Mucosa of rectum (tissue), 2 donors: ENCODE measurements at regions not wholly inside any gene's neighbourhood (a gene's known extent, or its start where the extent isn't known, plus 50 kb on each side); places are given as distances from the start of the nearest gene placed in this dataset.
A peak's percentile ranks its signal among the peaks of the same experiment; 100 is the strongest.

Experiments used
- H3K27ac ChIP-seq, 2 donors: one replicate each; pipeline ENCODE4 v1.7.0; 2013; ENCODE audit warnings: inconsistent platforms in 2 of 2, low read depth in 2 of 2, low read length in 2 of 2
- H3K27me3 ChIP-seq, 2 donors: one replicate each; pipeline ENCODE4 v1.7.0; 2013; ENCODE audit warnings: low read length in 2 of 2; ENCODE audit not compliant: control insufficient read depth in 2 of 2, insufficient read depth in 2 of 2
- H3K36me3 ChIP-seq, 2 donors: one replicate each; pipeline ENCODE4 v1.7.0; 2013; ENCODE audit warnings: low read length in 2 of 2; ENCODE audit not compliant: control insufficient read depth in 2 of 2, insufficient read depth in 2 of 2
- H3K4me1 ChIP-seq, 2 donors: one replicate each; pipeline ENCODE4 v1.7.0; 2013; ENCODE audit warnings: low read length in 2 of 2, mild to moderate bottlenecking in 1 of 2; ENCODE audit not compliant: control insufficient read depth in 2 of 2, insufficient read depth in 2 of 2
- H3K4me3 ChIP-seq, 2 donors: one replicate each; pipeline ENCODE4 v1.7.0; 2013; ENCODE audit warnings: low read length in 2 of 2
- H3K9ac ChIP-seq, 2 donors: one replicate each; pipeline ENCODE4 v1.7.0; 2013; ENCODE audit warnings: low read length in 2 of 2, low read depth in 1 of 2, mild to moderate bottlenecking in 1 of 2
- H3K9me3 ChIP-seq, 2 donors: one replicate each; pipeline ENCODE4 v1.7.0; 2013; ENCODE audit warnings: low read length in 2 of 2; ENCODE audit not compliant: control insufficient read depth in 2 of 2
- donor health status: healthy.
- donor health status: Normal muscosa, but diverticular disease.

DNA sequence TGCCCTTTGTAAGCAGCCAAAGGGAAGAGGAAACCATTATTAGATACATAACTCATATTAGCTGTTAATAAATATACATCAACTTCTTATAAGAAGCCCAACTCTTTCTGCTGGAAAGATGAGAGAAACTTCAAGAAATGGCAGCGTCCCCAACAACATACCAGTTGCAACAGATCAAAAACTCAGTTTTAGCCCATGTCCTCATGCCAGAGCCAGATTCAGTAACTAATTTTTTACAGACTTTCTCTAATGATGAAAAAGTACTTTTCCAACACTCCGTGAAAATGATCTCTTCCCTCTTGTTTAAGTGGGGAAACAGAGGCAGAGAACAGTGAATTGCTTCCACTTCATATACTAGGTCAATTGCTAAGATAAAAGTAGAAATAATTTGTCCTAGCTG, 206.8 kb upstream of the NUDT4 start:
- Histone ChIP-seq H3K4me3 (no peak overlapping the region), H3K9ac (no peak overlapping the region), H3K4me1 (peaks cover 11 to 33% of the 10 kb centered on the region in 2 donors), H3K27me3 (no peaks in the 10 kb centered on the region), H3K9me3 (no peaks in the 10 kb centered on the region), H3K27ac (no peak overlapping the region), H3K36me3 (no peaks in the 10 kb centered on the region)

- no peaks in the 10 kb centered on the region for H3K36me3 ChIP-seq
- H3K27ac ChIP-seq: peak overlapping the region in 1 of 2 donors; percentile 1
- no peaks in the 10 kb centered on the region for H3K9me3 ChIP-seq
- peaks cover 6 to 27% of the 10 kb centered on the region in 2 donors for H3K4me1 ChIP-seq
- no peak overlapping the region for H3K4me3 ChIP-seq
- H3K27me3 ChIP-seq: no peaks in the 10 kb centered on the region
- H3K9ac ChIP-seq: no peak overlapping the region
These were observed 204.4 kb upstream of the NUDT4 start for GRCh38 chr12:93173178-93173957.

DNA sequence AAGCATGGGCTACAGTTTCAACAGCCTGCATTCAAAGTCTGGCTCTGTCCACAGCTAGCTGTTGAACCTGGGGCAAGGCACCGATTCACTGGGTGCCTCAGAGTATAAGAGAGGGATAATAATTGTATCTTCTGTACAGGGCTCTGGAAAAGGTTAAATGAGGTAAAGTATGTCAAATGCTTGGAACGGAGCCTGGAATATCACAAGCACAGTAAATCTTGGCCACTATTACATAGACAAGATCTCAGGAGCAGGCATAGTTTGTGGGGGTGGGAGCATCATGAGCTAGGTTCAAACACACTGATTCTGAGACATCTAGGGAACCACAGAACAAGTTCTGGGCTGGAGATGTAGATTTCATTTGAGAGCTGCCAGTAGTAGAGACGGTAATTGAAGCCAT, 203.7 kb upstream of the NUDT4 start:
- peak overlapping the region; percentile 1 to 16 for H3K27ac ChIP-seq
- no peaks in the 10 kb centered on the region for H3K36me3 ChIP-seq
- no peak overlapping the region for H3K4me3 ChIP-seq
- H3K9ac ChIP-seq: no peak overlapping the region
- peaks cover 8 to 27% of the 10 kb centered on the region in 2 donors for H3K4me1 ChIP-seq
- H3K27me3 ChIP-seq: no peaks in the 10 kb centered on the region
- H3K9me3 ChIP-seq: no peaks in the 10 kb centered on the region

DNA sequence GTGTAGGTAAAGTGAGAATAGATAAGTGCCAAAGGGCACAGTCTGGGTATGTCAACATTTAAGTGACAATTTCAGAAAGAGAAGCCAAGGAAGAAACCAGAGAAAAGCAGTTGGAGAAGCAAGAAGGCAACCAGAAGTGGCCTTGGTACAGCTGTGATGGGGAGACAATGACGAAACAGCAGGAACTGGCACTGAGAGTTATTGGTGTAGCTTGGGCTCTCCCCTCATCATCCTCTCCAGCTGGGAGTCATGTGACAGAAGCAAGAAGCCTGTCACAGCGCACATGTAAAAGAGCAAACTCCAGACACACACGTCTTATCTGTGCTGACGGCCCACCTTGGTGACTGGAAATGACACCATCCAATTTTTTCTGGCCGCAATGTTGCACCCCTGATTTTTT, 203.3 kb upstream of the NUDT4 start:
- Histone ChIP-seq H3K27me3 (no peaks in the 10 kb centered on the region), H3K27ac (peak overlapping the region; percentile 1 to 16), H3K4me1 (peaks cover 8 to 27% of the 10 kb centered on the region in 2 donors), H3K9me3 (no peaks in the 10 kb centered on the region), H3K36me3 (no peaks in the 10 kb centered on the region), H3K4me3 (no peak overlapping the region), H3K9ac (no peak overlapping the region)

DNA sequence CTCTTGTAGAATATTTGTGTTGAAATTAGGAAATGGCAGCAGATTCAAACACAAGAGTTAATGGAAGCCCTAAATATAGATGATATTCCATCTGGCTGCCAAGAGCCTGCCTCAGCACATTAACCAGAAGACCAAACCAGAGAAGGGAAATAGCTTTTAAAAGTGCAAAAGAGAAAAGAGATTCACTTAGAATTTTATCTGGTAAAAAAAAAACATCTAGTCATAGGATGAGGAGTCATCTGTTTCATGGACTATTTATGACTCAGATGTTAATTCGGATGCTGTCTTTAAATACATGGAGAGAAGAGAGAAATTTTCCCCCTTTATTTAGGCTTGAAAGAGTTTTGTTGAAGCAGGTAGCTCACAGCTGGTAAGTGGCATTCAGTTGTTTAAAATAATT, 201.6 kb upstream of the NUDT4 start:
- no peak overlapping the region for H3K9ac ChIP-seq
- H3K36me3 ChIP-seq: no peaks in the 10 kb centered on the region
- H3K4me3 ChIP-seq: no peak overlapping the region
- H3K9me3 ChIP-seq: no peaks in the 10 kb centered on the region
- H3K27me3 ChIP-seq: no peaks in the 10 kb centered on the region
- H3K4me1 ChIP-seq: peaks cover 8 to 27% of the 10 kb centered on the region in 2 donors
- H3K27ac ChIP-seq: peak overlapping the region; percentile 9 to 35

GRCh38 chr12:93176610-93177126, 201.1 kb upstream of the NUDT4 start:
- peaks cover 8 to 27% of the 10 kb centered on the region in 2 donors for H3K4me1 ChIP-seq
- no peak overlapping the region for H3K4me3 ChIP-seq

DNA sequence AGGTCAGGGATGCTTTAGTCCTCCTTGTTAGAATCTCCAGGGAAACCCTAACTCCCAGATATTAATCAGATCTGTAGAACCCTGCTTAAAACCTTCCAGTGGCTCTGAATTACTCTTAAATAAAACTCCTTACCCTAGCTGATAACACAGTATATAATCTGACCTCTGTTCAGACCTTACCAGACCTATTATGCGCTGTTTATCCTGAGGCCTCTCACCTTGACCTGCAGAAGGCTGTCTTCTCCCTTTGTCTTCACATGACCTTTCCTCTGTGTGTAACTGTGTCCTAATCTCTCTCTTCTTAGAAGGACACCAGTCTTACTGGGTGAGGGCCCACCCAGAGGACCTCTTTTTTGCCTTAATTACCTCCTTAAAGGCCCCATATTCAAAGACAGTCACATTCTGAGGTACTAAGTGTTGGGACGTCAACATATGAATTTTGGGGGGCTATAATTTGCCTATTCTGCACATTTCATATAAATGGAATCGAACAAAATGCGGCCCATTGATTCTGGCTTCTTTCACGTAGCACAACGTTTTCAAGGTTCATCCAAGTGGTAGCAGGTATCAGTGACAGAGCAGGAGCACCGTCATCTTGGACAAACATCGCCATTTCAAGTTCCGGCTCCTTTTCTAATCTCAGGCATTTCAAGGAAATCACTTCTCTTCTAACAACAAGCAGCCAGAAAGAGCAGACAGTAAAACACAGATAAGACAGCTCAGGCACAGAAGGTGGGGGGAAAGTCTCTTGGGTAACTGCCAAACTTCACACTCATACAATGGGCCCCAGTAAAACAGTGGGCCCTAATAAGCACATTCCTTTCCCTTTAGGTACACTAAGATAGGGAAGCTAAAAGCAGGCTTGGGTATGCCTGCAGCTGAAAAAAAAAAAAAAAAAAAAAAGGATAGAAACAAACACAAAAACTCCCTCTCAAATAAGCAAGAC, 200.2 kb upstream of the NUDT4 start:
- Histone ChIP-seq H3K36me3 (no peaks in the 10 kb centered on the region), H3K4me3 (no peak overlapping the region), H3K27me3 (no peaks in the 10 kb centered on the region), H3K4me1 (peaks cover 8 to 27% of the 10 kb centered on the region in 2 donors), H3K9ac (no peak overlapping the region), H3K27ac (peak overlapping the region; percentile 24 to 39), H3K9me3 (no peaks in the 10 kb centered on the region)

More at GRCh38 chr12:93176610-93177126, 201.1 kb upstream of the NUDT4 start:
- H3K9ac ChIP-seq: no peak overlapping the region
- no peaks in the 10 kb centered on the region for H3K27me3 ChIP-seq
- no peaks in the 10 kb centered on the region for H3K36me3 ChIP-seq
- peak overlapping the region; percentile 24 to 39 for H3K27ac ChIP-seq
- H3K9me3 ChIP-seq: no peaks in the 10 kb centered on the region

DNA sequence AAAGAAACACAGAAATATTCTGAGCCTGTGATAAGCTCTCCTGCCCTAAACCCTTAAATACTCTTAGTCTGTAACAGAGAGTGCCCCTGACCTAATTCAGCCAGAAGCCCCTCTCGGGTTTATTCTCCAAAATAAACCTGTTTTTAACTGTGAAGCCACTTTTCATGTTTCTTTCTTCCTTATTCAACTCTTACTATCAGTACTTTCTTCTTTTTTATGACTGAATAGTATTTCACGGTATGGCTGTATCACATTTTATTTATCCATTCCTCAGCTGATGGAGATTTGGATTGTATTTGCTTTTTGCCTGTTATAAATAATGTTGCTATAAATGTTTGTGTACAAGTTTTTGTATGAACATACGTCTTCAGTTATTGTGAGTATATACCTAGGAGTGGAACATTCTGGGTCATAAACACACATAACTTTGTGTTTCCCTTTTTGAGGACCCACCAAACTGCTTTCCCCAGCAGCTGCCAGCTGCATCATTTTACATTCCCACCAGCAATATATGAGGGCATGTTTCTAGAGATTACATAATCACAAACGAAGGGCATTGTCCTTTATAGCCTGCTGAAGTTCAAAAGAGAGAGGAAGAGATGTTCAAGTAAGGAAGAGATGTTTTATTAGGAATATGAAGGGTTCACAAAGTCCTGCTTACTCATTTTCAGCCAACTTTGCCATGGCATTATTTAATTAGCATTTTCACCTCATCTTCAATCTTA, 199.4 kb upstream of the NUDT4 start:
- Histone ChIP-seq H3K9ac (no peak overlapping the region), H3K36me3 (no peaks in the 10 kb centered on the region), H3K4me1 (peaks cover 8 to 27% of the 10 kb centered on the region in 2 donors), H3K4me3 (no peak overlapping the region), H3K27me3 (no peaks in the 10 kb centered on the region), H3K9me3 (no peaks in the 10 kb centered on the region), H3K27ac (no peak overlapping the region)

GRCh38 chr12:93179792-93180191, 197.9 kb upstream of the NUDT4 start:
- H3K4me1 ChIP-seq: peaks cover 12 to 18% of the 10 kb centered on the region in 2 donors
- no peaks in the 10 kb centered on the region for H3K36me3 ChIP-seq
- no peak overlapping the region for H3K27ac ChIP-seq
- no peaks in the 10 kb centered on the region for H3K9me3 ChIP-seq
- H3K27me3 ChIP-seq: no peaks in the 10 kb centered on the region
- H3K9ac ChIP-seq: no peak overlapping the region
- H3K4me3 ChIP-seq: no peak overlapping the region
